Astrocyte (in vitro differentiated cells and primary cell): ENCODE measurements at regions not wholly inside any gene's neighbourhood (a gene's known extent, or its start where the extent isn't known, plus 50 kb on each side); places are given as distances from the start of the nearest gene placed in this dataset.

Experiments
- DNase-seq: peaks from one replicate; pipeline ENCODE4 v3.0.0-alpha.2; 2010; ENCODE audit warnings: low read depth
- FAIRE-seq: peaks from 2 replicates; lab custom pipeline; 2011; peaks lifted over from hg19 to GRCh38; lab: Jason Lieb, UNC
- H2AFZ ChIP-seq: 2 replicates; pipeline ENCODE4 v1.6.0; 2012; ENCODE audit warnings: low read depth, low read length, inconsistent platforms
- H3K27ac ChIP-seq: 2 replicates; pipeline ENCODE4 v1.5.1; 2011; ENCODE audit warnings: low read depth, low read length, inconsistent platforms
- H3K27me3 ChIP-seq: 2 replicates; pipeline ENCODE4 v1.6.0; 2011; ENCODE audit warnings: low read length, inconsistent platforms; ENCODE audit not compliant: insufficient read depth
- H3K36me3 ChIP-seq: 2 replicates; pipeline ENCODE4 v1.5.1; 2011; ENCODE audit warnings: low read length, inconsistent platforms; ENCODE audit not compliant: insufficient read depth
- H3K4me1 ChIP-seq: 2 replicates; pipeline ENCODE4 v1.5.1; 2011; ENCODE audit warnings: low read length, inconsistent platforms; ENCODE audit not compliant: insufficient read depth
- H3K4me2 ChIP-seq: 2 replicates; pipeline ENCODE4 v1.6.0; 2012; ENCODE audit warnings: low read length, inconsistent platforms
- H3K4me3 ChIP-seq: 2 replicates; pipeline ENCODE4 v1.5.1; 2011; ENCODE audit warnings: low read depth, mild to moderate bottlenecking, low read length, inconsistent platforms; ENCODE audit not compliant: insufficient read depth
- H3K79me2 ChIP-seq: 2 replicates; pipeline ENCODE4 v1.6.0; 2012; ENCODE audit warnings: mild to moderate bottlenecking, low read length, inconsistent platforms; ENCODE audit not compliant: insufficient read depth
- H3K9ac ChIP-seq: 2 replicates; pipeline ENCODE4 v1.6.0; 2012; ENCODE audit warnings: mild to moderate bottlenecking, low read length, inconsistent platforms
- H3K9me3 ChIP-seq: 2 replicates; pipeline ENCODE4 v1.5.1; 2012; ENCODE audit warnings: low read depth, mild to moderate bottlenecking, low read length, inconsistent platforms; ENCODE audit not compliant: insufficient read depth
- H4K20me1 ChIP-seq: 2 replicates; pipeline ENCODE4 v1.6.0; 2012; ENCODE audit warnings: low read length, inconsistent platforms; ENCODE audit not compliant: insufficient read depth
- H3K27ac Mint-ChIP-seq: one replicate; pipeline ENCODE4 v1.8.0; 2021; ENCODE audit warnings: mild to moderate bottlenecking, mixed read lengths; ENCODE audit not compliant: unreplicated experiment
- H3K27me3 Mint-ChIP-seq: one replicate; pipeline ENCODE4 v1.8.0; 2021; ENCODE audit warnings: low read depth, mixed read lengths; ENCODE audit not compliant: unreplicated experiment
- H3K36me3 Mint-ChIP-seq: one replicate; pipeline ENCODE4 v1.8.0; 2021; ENCODE audit warnings: low read depth, mixed read lengths; ENCODE audit not compliant: unreplicated experiment
- H3K4me1 Mint-ChIP-seq: one replicate; pipeline ENCODE4 v1.8.0; 2021; ENCODE audit warnings: low read depth, mixed read lengths; ENCODE audit not compliant: unreplicated experiment
- H3K4me3 Mint-ChIP-seq: one replicate; pipeline ENCODE4 v1.8.0; 2021; ENCODE audit warnings: mild to moderate bottlenecking, moderate library complexity, mixed read lengths; ENCODE audit not compliant: unreplicated experiment
- H3K9me3 Mint-ChIP-seq: one replicate; pipeline ENCODE4 v1.8.0; 2021; ENCODE audit warnings: mild to moderate bottlenecking, mixed read lengths; ENCODE audit not compliant: unreplicated experiment
- CTCF ChIP-seq: IDR thresholded peaks from 2 replicates; pipeline ENCODE4 v1.5.1; 2011; ENCODE audit warnings: low read depth, mild to moderate bottlenecking, inconsistent platforms, low read length, moderate library complexity; ENCODE audit not compliant: insufficient read depth
- EZH2 ChIP-seq: IDR thresholded peaks from 2 replicates; pipeline ENCODE4 v1.6.1; 2012; ENCODE audit warnings: mild to moderate bottlenecking, low read length, inconsistent platforms; ENCODE audit not compliant: insufficient read depth

GRCh38 chr13:72506706-72507105 is 220.7 kb downstream of the MZT1 start:
- Histone ChIP-seq H3K27me3 (no peaks in the 10 kb centered on the region), H3K9ac (no peak overlapping the region), H3K9me3 (no peaks in the 10 kb centered on the region), H3K79me2 (no peaks in the 10 kb centered on the region), H4K20me1 (no peaks in the 10 kb centered on the region), H3K4me1 (peaks cover 12% of the 10 kb centered on the region), H3K36me3 (no peaks in the 10 kb centered on the region), H3K27ac (no peak overlapping the region), H3K4me2 (no peak overlapping the region), H2AFZ (no peak overlapping the region), H3K4me3 (no peak overlapping the region)
- no peak for DNase-seq
- H3K4me1 Mint-ChIP-seq: peaks cover 4% of the 10 kb centered on the region
- no peak overlapping the region for H3K27ac Mint-ChIP-seq
- H3K36me3 Mint-ChIP-seq: no peaks in the 10 kb centered on the region
- FAIRE-seq: no peak
- no peak for TF ChIP-seq CTCF
- TF ChIP-seq EZH2: no peak
- H3K4me3 Mint-ChIP-seq: no peak overlapping the region
- no peaks in the 10 kb centered on the region for H3K27me3 Mint-ChIP-seq
- H3K9me3 Mint-ChIP-seq: no peaks in the 10 kb centered on the region

GRCh38 chr13:72505376-72505775 is 222.1 kb downstream of the MZT1 start:
- H3K36me3 ChIP-seq: no peaks in the 10 kb centered on the region
- no peak overlapping the region for H3K4me2 ChIP-seq
- H3K4me3 ChIP-seq: no peak overlapping the region
- Mint-ChIP-seq H3K27me3 (no peaks in the 10 kb centered on the region), H3K4me3 (no peak overlapping the region), H3K4me1 (peaks cover 4% of the 10 kb centered on the region), H3K36me3 (no peaks in the 10 kb centered on the region), H3K9me3 (no peaks in the 10 kb centered on the region), H3K27ac (no peak overlapping the region)
- peaks cover 12% of the 10 kb centered on the region for H3K4me1 ChIP-seq
- no peaks in the 10 kb centered on the region for H3K27me3 ChIP-seq
- TF ChIP-seq CTCF (no peak), EZH2 (no peak)
- no peak overlapping the region for H3K27ac ChIP-seq
- H4K20me1 ChIP-seq: no peaks in the 10 kb centered on the region
- no peaks in the 10 kb centered on the region for H3K79me2 ChIP-seq
- H2AFZ ChIP-seq: no peak overlapping the region
- H3K9me3 ChIP-seq: no peaks in the 10 kb centered on the region
- no peak overlapping the region for H3K9ac ChIP-seq
- peak; percentile 8 for DNase-seq
- no peak for FAIRE-seq

- no peaks in the 10 kb centered on the region for H3K36me3 ChIP-seq
- H3K27me3 Mint-ChIP-seq: no peaks in the 10 kb centered on the region
- H3K27me3 ChIP-seq: no peaks in the 10 kb centered on the region
- no peaks in the 10 kb centered on the region for H3K79me2 ChIP-seq
- FAIRE-seq (no peak), DNase-seq (peak; percentile 81)
- H3K9me3 ChIP-seq: no peaks in the 10 kb centered on the region
- no peaks in the 10 kb centered on the region for H3K9me3 Mint-ChIP-seq
- no peaks in the 10 kb centered on the region for H3K36me3 Mint-ChIP-seq
- peak overlapping the region; percentile 44 for H3K4me2 ChIP-seq
- no peak overlapping the region for H3K9ac ChIP-seq
- no peak for TF ChIP-seq EZH2
- no peak for TF ChIP-seq CTCF
- H4K20me1 ChIP-seq: no peaks in the 10 kb centered on the region
- H3K27ac Mint-ChIP-seq: no peak overlapping the region
- no peak overlapping the region for H2AFZ ChIP-seq
- no peak overlapping the region for H3K4me3 Mint-ChIP-seq
- no peak overlapping the region for H3K27ac ChIP-seq
- H3K4me1 Mint-ChIP-seq: peaks cover 4% of the 10 kb centered on the region
- no peak overlapping the region for H3K4me3 ChIP-seq
- peaks cover 12% of the 10 kb centered on the region for H3K4me1 ChIP-seq
Measured at GRCh38 chr13:72504131-72504841, 223.1 kb downstream of the MZT1 start.
